NB4 (cell line): ENCODE measurements at regions not wholly inside any gene's neighbourhood (a gene's known extent, or its start where the extent isn't known, plus 50 kb on each side); places are given as distances from the start of the nearest gene placed in this dataset.

Source experiments
- DNase-seq: peaks from one replicate; pipeline ENCODE4 v3.0.0; 2010; ENCODE audit warnings: low read depth
- H3K4me3 ChIP-seq: one replicate; pipeline ENCODE4 v1.5.1; 2011; ENCODE audit warnings: mild to moderate bottlenecking, low read depth, low read length, moderate library complexity
- MYC ChIP-seq: IDR thresholded peaks from 2 replicates; pipeline ENCODE4 v1.6.1; 2011; ENCODE audit warnings: low read depth, low read length
- POLR2A ChIP-seq: IDR thresholded peaks from 2 replicates; pipeline ENCODE4 v1.6.1; 2011; ENCODE audit warnings: mild to moderate bottlenecking; ENCODE audit not compliant: insufficient read length; ENCODE audit errors: extremely low read depth
- TF ChIP-seq, protein P1 (sequence below): IDR thresholded peaks from one replicate; pipeline ENCODE4 v1.5.1; 2012; ENCODE audit warnings: low read depth, low read length
- TF ChIP-seq, protein P2 (sequence below): IDR thresholded peaks from 2 replicates; pipeline ENCODE4 v1.6.1; 2011; ENCODE audit warnings: low read depth, low read length

DNA sequence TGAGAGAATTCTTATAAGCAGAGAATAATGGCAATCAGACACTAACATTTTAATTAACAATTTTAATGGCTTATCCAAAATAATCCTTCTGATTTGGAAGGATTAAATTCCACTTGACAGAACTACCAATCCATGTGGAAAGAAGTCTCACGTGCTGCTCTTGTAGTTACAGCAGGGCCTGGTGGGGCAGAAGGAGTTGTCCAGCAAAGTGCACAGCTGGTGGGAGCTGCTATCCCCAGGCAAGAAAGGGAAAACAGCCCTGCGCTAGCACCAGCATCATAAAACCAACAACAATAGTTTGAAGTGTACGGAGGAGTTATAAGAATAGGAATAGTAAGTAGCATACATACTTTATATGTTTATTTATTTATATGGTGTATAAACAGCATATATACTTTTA is 127.4 kb upstream of the TRIM2 start:
- TF ChIP-seq MYC (no peak), POLR2A (no peak)
- TF ChIP-seq, protein P1, sequence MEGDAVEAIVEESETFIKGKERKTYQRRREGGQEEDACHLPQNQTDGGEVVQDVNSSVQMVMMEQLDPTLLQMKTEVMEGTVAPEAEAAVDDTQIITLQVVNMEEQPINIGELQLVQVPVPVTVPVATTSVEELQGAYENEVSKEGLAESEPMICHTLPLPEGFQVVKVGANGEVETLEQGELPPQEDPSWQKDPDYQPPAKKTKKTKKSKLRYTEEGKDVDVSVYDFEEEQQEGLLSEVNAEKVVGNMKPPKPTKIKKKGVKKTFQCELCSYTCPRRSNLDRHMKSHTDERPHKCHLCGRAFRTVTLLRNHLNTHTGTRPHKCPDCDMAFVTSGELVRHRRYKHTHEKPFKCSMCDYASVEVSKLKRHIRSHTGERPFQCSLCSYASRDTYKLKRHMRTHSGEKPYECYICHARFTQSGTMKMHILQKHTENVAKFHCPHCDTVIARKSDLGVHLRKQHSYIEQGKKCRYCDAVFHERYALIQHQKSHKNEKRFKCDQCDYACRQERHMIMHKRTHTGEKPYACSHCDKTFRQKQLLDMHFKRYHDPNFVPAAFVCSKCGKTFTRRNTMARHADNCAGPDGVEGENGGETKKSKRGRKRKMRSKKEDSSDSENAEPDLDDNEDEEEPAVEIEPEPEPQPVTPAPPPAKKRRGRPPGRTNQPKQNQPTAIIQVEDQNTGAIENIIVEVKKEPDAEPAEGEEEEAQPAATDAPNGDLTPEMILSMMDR: no peak
- TF ChIP-seq, protein P2, sequence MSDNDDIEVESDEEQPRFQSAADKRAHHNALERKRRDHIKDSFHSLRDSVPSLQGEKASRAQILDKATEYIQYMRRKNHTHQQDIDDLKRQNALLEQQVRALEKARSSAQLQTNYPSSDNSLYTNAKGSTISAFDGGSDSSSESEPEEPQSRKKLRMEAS: no peak
- no peak overlapping the region for H3K4me3 ChIP-seq
- DNase-seq: no peak

DNA sequence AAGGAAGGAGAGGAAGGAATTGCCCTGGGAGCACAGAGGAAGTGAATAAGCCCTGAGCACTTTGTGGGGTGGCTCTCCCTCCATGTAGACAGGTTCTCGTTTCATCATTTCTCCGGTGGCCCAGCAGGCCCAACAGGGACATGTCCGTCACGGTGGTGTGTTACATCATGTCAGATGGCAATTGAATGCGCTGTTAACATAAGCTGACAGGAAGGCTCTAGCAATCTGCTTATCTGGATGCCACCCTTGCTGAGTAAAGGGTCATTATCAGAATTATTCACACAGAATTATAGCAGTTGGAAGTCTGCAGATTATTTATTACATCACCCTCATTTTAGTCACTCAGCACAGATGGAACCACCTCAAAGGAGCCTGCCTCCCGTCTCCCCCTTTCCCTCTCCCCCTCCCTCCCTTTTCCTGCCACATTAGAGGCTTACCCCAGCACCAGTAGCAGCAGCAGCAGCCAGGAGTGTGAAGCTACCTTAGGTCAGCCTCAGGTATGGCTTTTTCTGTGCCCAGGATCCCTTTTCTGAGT is 124.3 kb upstream of the TRIM2 start:
- DNase-seq: no peak
- no peak overlapping the region for H3K4me3 ChIP-seq
- TF ChIP-seq, protein P1: no peak
- TF ChIP-seq, protein P2: no peak
- TF ChIP-seq POLR2A: no peak
- TF ChIP-seq MYC: no peak

DNA sequence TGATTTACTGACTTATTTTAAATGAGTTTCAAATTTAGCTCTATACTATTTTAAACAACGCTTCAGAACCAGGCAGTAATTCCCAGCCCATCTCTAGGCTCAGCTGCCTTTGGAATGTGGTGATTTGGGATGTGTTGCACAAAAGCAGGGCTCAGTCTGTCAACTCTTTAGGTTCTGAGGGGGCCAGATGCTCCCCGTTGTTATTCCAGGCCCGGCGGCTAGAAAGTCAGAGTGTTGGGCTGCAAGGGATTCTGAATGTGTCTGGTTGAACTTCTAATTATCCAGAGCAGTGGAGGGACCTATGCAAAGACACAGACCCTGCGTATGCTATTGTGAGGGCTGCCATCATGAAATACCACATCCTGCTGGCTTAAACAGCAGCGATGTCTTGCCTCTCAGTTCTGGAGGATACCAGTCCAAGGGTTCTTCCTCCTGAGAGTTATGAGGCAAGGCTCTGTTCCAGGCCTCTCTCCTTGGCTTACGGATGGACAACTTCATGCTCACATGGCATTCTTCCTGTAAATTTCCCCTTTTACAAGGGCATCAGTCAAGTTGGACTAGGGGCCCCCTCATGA is 123.2 kb upstream of the TRIM2 start:
- no peak overlapping the region for H3K4me3 ChIP-seq
- DNase-seq: no peak
- TF ChIP-seq MYC: no peak
- no peak for TF ChIP-seq POLR2A
- TF ChIP-seq, protein P2: no peak
- TF ChIP-seq, protein P1: no peak

DNA sequence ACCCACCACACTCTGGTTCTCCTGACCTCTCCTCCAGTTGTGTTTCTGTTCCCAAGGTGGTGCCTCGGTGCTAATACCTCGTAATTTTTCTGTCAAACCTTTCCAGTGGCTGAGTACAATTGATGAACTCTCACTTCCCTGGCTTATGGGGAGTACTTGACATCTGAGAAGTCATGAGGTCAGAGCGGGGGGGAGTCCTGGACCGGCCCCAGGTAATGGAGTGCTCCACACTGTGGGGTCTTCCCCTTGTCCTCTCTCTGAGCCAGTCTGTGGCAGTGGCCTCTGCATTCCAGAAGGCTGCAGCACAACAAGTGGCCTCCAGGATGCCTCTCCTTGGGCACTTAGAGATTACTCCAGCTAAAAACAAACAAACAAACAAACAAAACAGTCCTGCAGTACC is 122.5 kb upstream of the TRIM2 start:
- H3K4me3 ChIP-seq: no peak overlapping the region
- no peak for DNase-seq
- TF ChIP-seq, protein P1: no peak
- TF ChIP-seq MYC: no peak
- TF ChIP-seq, protein P2: no peak
- no peak for TF ChIP-seq POLR2A

DNA sequence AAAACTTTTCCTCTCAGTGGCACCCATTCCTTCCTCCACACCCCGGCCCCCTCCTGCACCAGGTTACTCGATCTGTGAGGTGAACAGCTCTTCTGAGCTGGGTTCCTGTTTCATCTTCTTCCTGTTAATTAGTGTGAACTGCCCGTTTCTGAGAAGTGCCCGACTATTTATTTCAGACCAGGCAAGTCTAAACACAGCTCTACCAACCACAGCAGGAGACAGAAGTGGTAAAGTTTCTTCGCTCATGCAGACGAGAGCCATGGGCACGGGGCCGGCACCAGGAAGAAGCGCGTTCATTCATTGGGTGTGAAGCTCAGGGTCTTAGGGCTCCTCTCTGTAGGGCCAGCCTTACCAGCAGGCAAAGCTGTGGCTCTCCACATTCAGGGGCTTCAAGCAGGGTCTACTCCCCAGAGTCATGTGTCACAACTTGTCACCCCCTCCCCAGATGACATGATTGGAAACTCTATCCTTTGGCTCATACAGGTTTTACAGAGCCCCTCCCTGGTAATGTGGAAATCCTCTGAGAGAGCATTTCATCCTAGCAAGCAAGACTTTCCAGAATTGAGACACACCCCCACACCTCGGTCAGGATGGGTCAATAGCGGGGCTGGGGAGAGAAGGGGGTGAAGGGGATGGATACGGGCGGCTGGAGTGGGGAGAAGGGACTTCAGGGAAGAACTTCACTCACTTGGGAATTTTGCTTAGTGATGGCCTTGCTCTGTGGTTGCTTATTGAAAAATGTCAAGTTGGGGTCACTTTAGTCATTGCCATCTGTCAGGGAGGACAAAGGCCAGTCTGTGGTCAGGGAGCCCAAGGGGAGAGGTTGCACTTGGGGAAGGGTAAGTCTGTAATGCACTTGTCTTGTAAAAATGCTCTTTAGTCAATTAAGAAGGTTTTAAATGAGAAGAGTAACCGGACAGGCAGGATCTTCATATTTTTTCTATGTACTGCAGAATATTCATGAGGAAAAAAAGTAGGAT is 121.6 kb upstream of the TRIM2 start:
- H3K4me3 ChIP-seq: no peak overlapping the region
- DNase-seq: no peak
- TF ChIP-seq, protein P1: no peak
- TF ChIP-seq MYC (no peak), POLR2A (no peak)
- TF ChIP-seq, protein P2: no peak
